Transverse colon (tissue), 4 donors: ENCODE measurements at regions not wholly inside any gene's neighbourhood (a gene's known extent, or its start where the extent isn't known, plus 50 kb on each side); places are given as distances from the start of the nearest gene placed in this dataset.

Source experiments
- CTCF ChIP-seq, 5 experiments: fragments of 200-600 bp in 3 of 5; fragments of 450-650 bp in 2 of 5; sonication (generic) in 3 of 5; IDR thresholded peaks; 1 replicate in 2 of 5; 2 replicates in 3 of 5; pipeline ENCODE4 v1.5.1; 2016 to 2017; ENCODE audit warnings: antibody characterized with exemption in 5 of 5, inconsistent platforms in 3 of 5, mild to moderate bottlenecking in 2 of 5, moderate library complexity in 1 of 5
- POLR2AphosphoS5 ChIP-seq, 3 donors: sonication (generic); formaldehyde crosslinking; IDR thresholded peaks; one replicate each; pipeline ENCODE4 v1.6.1; 2016; ENCODE audit warnings: antibody characterized with exemption in 3 of 3

GRCh38 chr14:103243764-103244737, 90.0 kb upstream of the EIF5 start:
- TF ChIP-seq POLR2AphosphoS5 (IDR thresholded peaks at IDR 0.05) (no peak), CTCF (IDR thresholded peaks at IDR 0.05) (no peak)
